Karpas-422 (cell line): ENCODE measurements at regions not wholly inside any gene's neighbourhood (a gene's known extent, or its start where the extent isn't known, plus 50 kb on each side); places are given as distances from the start of the nearest gene placed in this dataset.

Experiments used
- DNase-seq: peaks from one replicate; pipeline ENCODE4 v3.0.0-alpha.2; 2015
- H2AFZ ChIP-seq: fragments of 200-600 bp; sonication (generic); 2 replicates; pipeline ENCODE4 v1.6.1; 2014; ENCODE audit warnings: antibody characterized with exemption, low read length, mixed read lengths
- H3K27ac ChIP-seq: fragments of 200-600 bp; sonication (generic); 2 replicates; pipeline ENCODE4 v1.5.1; 2014; ENCODE audit warnings: mild to moderate bottlenecking, low read length, moderate library complexity
- H3K27me3 ChIP-seq: fragments of 200-600 bp; sonication (generic); 2 replicates; pipeline ENCODE4 v1.6.1; 2014; ENCODE audit warnings: low read length, mixed read lengths
- H3K36me3 ChIP-seq: fragments of 200-600 bp; sonication (generic); 2 replicates; pipeline ENCODE4 v1.6.1; 2014; ENCODE audit warnings: low read length, mixed read lengths; ENCODE audit not compliant: insufficient read depth
- H3K4me1 ChIP-seq: fragments of 200-600 bp; sonication (generic); 2 replicates; pipeline ENCODE4 v1.6.1; 2014; ENCODE audit warnings: mild to moderate bottlenecking, low read length, mixed read lengths
- H3K4me2 ChIP-seq: fragments of 200-600 bp; sonication (generic); 2 replicates; pipeline ENCODE4 v1.6.1; 2014; ENCODE audit warnings: low read length, low read depth, mild to moderate bottlenecking; ENCODE audit not compliant: poor library complexity, severe bottlenecking
- H3K4me3 ChIP-seq: fragments of 200-600 bp; sonication (generic); 2 replicates; pipeline ENCODE4 v1.5.1; 2014; ENCODE audit warnings: mild to moderate bottlenecking, antibody characterized with exemption, low read length, mixed read lengths
- H3K79me2 ChIP-seq: fragments of 200-600 bp; sonication (generic); 2 replicates; pipeline ENCODE4 v1.6.1; 2014; ENCODE audit warnings: mild to moderate bottlenecking, low read length, mixed read lengths
- H3K9ac ChIP-seq: fragments of 200-600 bp; sonication (generic); 2 replicates; pipeline ENCODE4 v1.6.0; 2014; ENCODE audit warnings: low read length
- H3K9me2 ChIP-seq: fragments of 200-600 bp; sonication (generic), shearing (Covaris generic); replicated peaks from 2 replicates; pipeline ENCODE4 v1.6.0; 2014; ENCODE audit warnings: mild to moderate bottlenecking, low read length, moderate library complexity; ENCODE audit not compliant: insufficient read depth
- H3K9me3 ChIP-seq: fragments of 300-700, 200-600 bp; sonication (generic); 2 replicates; pipeline ENCODE4 v1.6.1; 2014; ENCODE audit warnings: low read length, mixed read lengths
- H4K20me1 ChIP-seq: fragments of 200-600 bp; sonication (generic); 2 replicates; pipeline ENCODE4 v1.6.1; 2014; ENCODE audit warnings: mild to moderate bottlenecking, antibody characterized with exemption, low read length, low read depth; ENCODE audit not compliant: insufficient read depth

DNA sequence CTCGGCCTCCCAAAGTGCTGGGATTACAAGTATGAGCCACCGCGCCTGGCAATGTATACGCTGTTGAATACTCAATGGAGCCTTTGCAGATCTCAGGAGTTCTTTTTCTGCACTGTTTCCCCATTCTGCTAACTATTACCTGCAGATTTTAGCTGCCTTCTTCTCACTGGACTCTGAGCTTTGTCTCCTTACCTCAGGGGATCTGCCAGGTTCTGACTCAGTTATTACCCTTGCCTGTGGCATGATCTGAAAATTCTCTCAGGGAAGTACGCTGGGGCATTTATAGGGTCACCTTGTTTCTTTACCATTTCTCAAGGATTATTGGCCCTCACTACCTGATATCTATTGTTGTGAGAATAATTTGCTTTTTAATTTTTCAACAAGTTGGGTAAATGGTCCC lies 56.6 kb upstream of the MAGED1 start:
- no peak overlapping the region for H3K27ac ChIP-seq
- no peak overlapping the region for H3K9ac ChIP-seq
- no peaks in the 10 kb centered on the region for H3K4me1 ChIP-seq
- no peak overlapping the region for H3K4me3 ChIP-seq
- H2AFZ ChIP-seq, result no peak overlapping the region
- no peaks in the 10 kb centered on the region for H4K20me1 ChIP-seq
- DNase-seq, result no peak
- no peaks in the 10 kb centered on the region for H3K9me2 ChIP-seq
- 0 out of 2 replicates have a peak, but pooled peaks cover 9% of the 10 kb centered on the region for H3K36me3 ChIP-seq
- H3K79me2 ChIP-seq, result peaks cover 66% of the 10 kb centered on the region
- H3K27me3 ChIP-seq, result no peaks in the 10 kb centered on the region
- H3K9me3 ChIP-seq, result no peaks in the 10 kb centered on the region
- no peak overlapping the region for H3K4me2 ChIP-seq

- peaks cover 69% of the 10 kb centered on the region for H3K79me2 ChIP-seq
- H3K4me3 ChIP-seq, result no peak overlapping the region
- H3K4me1 ChIP-seq, result no peaks in the 10 kb centered on the region
- no peaks in the 10 kb centered on the region for H3K27me3 ChIP-seq
- no peak overlapping the region for H3K27ac ChIP-seq
- H4K20me1 ChIP-seq, result no peaks in the 10 kb centered on the region
- DNase-seq, result no peak
- 0 out of 2 replicates have a peak, but pooled peaks cover 9% of the 10 kb centered on the region for H3K36me3 ChIP-seq
- peaks cover 2% of the 10 kb centered on the region; the same call in 1 of the 2 replicates for H3K9me3 ChIP-seq
- no peak overlapping the region for H3K4me2 ChIP-seq
- H2AFZ ChIP-seq, result no peak overlapping the region
- H3K9ac ChIP-seq, result no peak overlapping the region
- H3K9me2 ChIP-seq, result no peaks in the 10 kb centered on the region
Observed at GRCh38 chrX:51837451-51837850, 56.0 kb upstream of the MAGED1 start.

DNA sequence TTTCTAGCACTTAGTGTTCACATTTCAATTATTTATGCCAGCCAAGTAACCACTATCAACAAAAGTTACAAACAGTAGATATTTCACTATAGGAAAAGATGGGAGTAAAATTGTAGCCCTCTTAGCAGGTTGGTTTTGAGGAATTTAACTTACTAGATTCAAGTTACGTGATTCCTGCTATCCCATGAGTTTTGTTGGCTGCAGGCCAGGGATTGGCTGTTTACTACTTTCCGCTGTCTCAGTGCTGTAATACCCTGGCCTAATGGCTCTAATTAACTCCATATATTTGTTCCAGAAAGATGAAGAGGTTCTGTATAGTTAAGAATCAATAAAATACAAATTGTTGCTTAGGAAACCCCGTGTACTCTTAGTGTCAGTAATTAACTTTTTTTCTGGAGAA lies 55.5 kb upstream of the MAGED1 start:
- Histone ChIP-seq H3K27ac (no peak overlapping the region), H3K36me3 (0 out of 2 replicates have a peak, but pooled peaks cover 9% of the 10 kb centered on the region), H4K20me1 (no peaks in the 10 kb centered on the region), H3K79me2 (peaks cover 69% of the 10 kb centered on the region), H3K4me3 (no peak overlapping the region), H2AFZ (no peak overlapping the region), H3K9me2 (no peaks in the 10 kb centered on the region), H3K9ac (no peak overlapping the region), H3K9me3 (peaks cover 2% of the 10 kb centered on the region; the same call in 1 of the 2 replicates), H3K27me3 (no peaks in the 10 kb centered on the region), H3K4me2 (no peak overlapping the region), H3K4me1 (no peaks in the 10 kb centered on the region)
- DNase-seq, result no peak
